K562 (cell line): ENCODE measurements at regions not wholly inside any gene's neighbourhood (a gene's known extent, or its start where the extent isn't known, plus 50 kb on each side); places are given as distances from the start of the nearest gene placed in this dataset.
A peak's percentile ranks its signal among the peaks of the same experiment; 100 is the strongest.

Source experiments
- ATAC-seq: fragments of 200-7000 bp; cut with Tn5 transposase; 3 replicates; pipeline ENCODE4 v1.9.1; 2020; ENCODE audit warnings: moderate library complexity
- BruUV-seq: library from RNA; stranded (reverse); fragments of 400-500 nt; replicated peaks from 2 replicates; lab custom pipeline; 2021; lab: Mats Ljungman, UMichigan
- CTCF ChIA-PET: fragments of 300-600 bp; formaldehyde crosslinking; extraction: SDS; loops from one replicate; lab custom pipeline; 2021; ENCODE audit warnings: low intra/inter-chr PET ratio; lab: Yijun Ruan, JAX
- POLR2A ChIA-PET: fragments of 300-600, 350-650 bp; sonication (Branson Sonifier 250); formaldehyde crosslinking; extraction: SDS; loops from one replicate; lab custom pipeline; 2021; ENCODE audit warnings: antibody characterized with exemption, inconsistent platforms; lab: Yijun Ruan, JAX
- DNase-seq, 4 experiments: peaks; one replicate each; pipeline versions ENCODE4 v3.0.0 to v3.0.0-alpha.2; 2011 to 2018; ENCODE audit warnings: low spot score in 3 of 4, mixed read lengths in 3 of 4; ENCODE audit errors: extremely low read depth in 1 of 4
- FAIRE-seq: peaks from 2 replicates; lab custom pipeline; 2011; peaks lifted over from hg19 to GRCh38; lab: Jason Lieb, UNC
- H2AFZ ChIP-seq: 2 replicates; pipeline ENCODE4 v1.6.0; 2011; ENCODE audit warnings: low read depth, low read length, control low read depth, inconsistent platforms
- H3K27ac ChIP-seq: fragments of 200-600 bp; 3 replicates; pipeline ENCODE4 v1.8.0; 2011; ENCODE audit warnings: low read depth, mild to moderate bottlenecking, control low read depth, inconsistent platforms, low read length, moderate library complexity, mixed read lengths; ENCODE audit errors: extremely low read depth
- H3K27me3 ChIP-seq, 2 experiments: fragments of 300-600 bp in 1 of 2; 2 replicates in 1 of 2; 3 replicates in 1 of 2; pipeline versions ENCODE4 v1.6.0 to v1.8.0; 2011; ENCODE audit warnings: inconsistent platforms in 2 of 2, low read length in 2 of 2, mild to moderate bottlenecking in 1 of 2, mixed read lengths in 1 of 2, moderate library complexity in 1 of 2; ENCODE audit not compliant: control insufficient read depth in 2 of 2, insufficient read depth in 2 of 2
- H3K36me3 ChIP-seq: fragments of 300-600 bp; 3 replicates; pipeline ENCODE4 v1.8.0; 2011; ENCODE audit warnings: mild to moderate bottlenecking, low read length, inconsistent platforms; ENCODE audit not compliant: control insufficient read depth, insufficient read depth
- H3K4me1 ChIP-seq, 2 experiments: fragments of 200-600 bp in 1 of 2; replicated peaks in 1 of 2; 2 replicates in 1 of 2; 3 replicates in 1 of 2; pipeline versions ENCODE4 v1.5.1 to v1.8.0; 2011; ENCODE audit warnings: inconsistent platforms in 2 of 2, low read length in 2 of 2, mild to moderate bottlenecking in 1 of 2, mixed read lengths in 1 of 2, moderate library complexity in 1 of 2; ENCODE audit not compliant: control insufficient read depth in 2 of 2, insufficient read depth in 2 of 2
- H3K4me2 ChIP-seq: 2 replicates; pipeline ENCODE4 v1.6.1; 2011; ENCODE audit warnings: low read length, control low read depth, inconsistent platforms, mixed read lengths; ENCODE audit not compliant: insufficient read depth
- H3K4me3 ChIP-seq: fragments of 200-600 bp; sonication (generic), shearing (Covaris generic); 2 replicates; pipeline ENCODE4 v1.5.1; 2016; ENCODE audit warnings: control low read depth, inconsistent platforms
- H3K79me2 ChIP-seq: fragments of 200-600 bp; 3 replicates; pipeline ENCODE4 v1.8.0; 2011; ENCODE audit warnings: low read length, inconsistent platforms; ENCODE audit not compliant: control insufficient read depth, insufficient read depth
- H3K9ac ChIP-seq, 2 experiments: 2 replicates each; pipeline versions ENCODE4 v1.6.0 to v1.6.1; 2011; ENCODE audit warnings: low read depth in 2 of 2, low read length in 2 of 2, control low read depth in 1 of 2, inconsistent platforms in 1 of 2, mild to moderate bottlenecking in 1 of 2, mixed read lengths in 1 of 2; ENCODE audit not compliant: insufficient read depth in 1 of 2
- H3K9me1 ChIP-seq: one replicate; pipeline ENCODE4 v1.6.0; 2011; ENCODE audit warnings: inconsistent platforms, mild to moderate bottlenecking, low read length, moderate library complexity; ENCODE audit not compliant: control insufficient read depth, insufficient read depth
- H3K9me3 ChIP-seq: replicated peaks from 2 replicates; pipeline ENCODE4 v1.5.1; 2011; ENCODE audit warnings: low read depth, low read length, inconsistent platforms; ENCODE audit not compliant: control insufficient read depth, insufficient read depth
- H4K20me1 ChIP-seq: replicated peaks from 2 replicates; pipeline ENCODE4 v1.6.1; 2011; ENCODE audit warnings: low read length, inconsistent platforms, mixed read lengths; ENCODE audit not compliant: control insufficient read depth, insufficient read depth
- MAFF ChIP-seq: IDR thresholded peaks from 2 replicates; pipeline ENCODE4 v1.6.1; 2012; ENCODE audit warnings: low read length, improper control_type of control experiment
- MAFK ChIP-seq: IDR thresholded peaks from 2 replicates; pipeline ENCODE4 v1.6.1; 2011; ENCODE audit warnings: low read length, improper control_type of control experiment
- XRCC3 ChIP-seq: fragments of 450-650 bp; IDR thresholded peaks from 2 replicates; pipeline ENCODE4 v1.6.1; 2017; ENCODE audit warnings: mild to moderate bottlenecking, moderate library complexity
- ZNF316 ChIP-seq: fragments of 450-650 bp; IDR thresholded peaks from 2 replicates; pipeline ENCODE4 v1.6.1; 2016
- WGBS: fragments of 100-300 bp; shearing (Covaris generic); methylation state at CpG from one replicate; pipeline ENCODE4 v1.1.6; 2016; ENCODE audit warnings: low coverage, mixed read lengths; ENCODE audit not compliant: insufficient coverage; ENCODE audit errors: missing lambda C conversion rate; 5-methylcytosine and 5-hydroxymethylcytosine counted together
- in situ Hi-C: fragments of 300-500 bp; cut with MboI; formaldehyde crosslinking; loops from 4 replicates; pipeline ENCODE4 v1.15.0; 2018; ENCODE audit warnings: inconsistent platforms, mixed read lengths
- intact Hi-C: fragments of 100-400 bp; cut with micrococcal nuclease; formaldehyde crosslinking; loops from 2 replicates; pipeline ENCODE4 v1.14.2; 2022
- TF ChIP-seq, protein P1 (sequence below): fragments of 150-350 bp; conservative IDR thresholded peaks from 2 replicates; pipeline ENCODE4 v1.6.1; 2014; ENCODE audit warnings: low read length
- TF ChIP-seq, protein P2 (sequence below): sonication (generic); formaldehyde crosslinking; IDR thresholded peaks from 2 replicates; pipeline ENCODE4 v1.8.0; 2023; ENCODE audit warnings: mild to moderate bottlenecking, missing genetic modification reagents

- BruUV-seq, result no TSS peak
- no peak overlapping the region for H3K9ac ChIP-seq
- H3K4me2 ChIP-seq, result no peak overlapping the region
- TF ChIP-seq MAFK, result peak; percentile 56; the same call in 1 of the 2 replicates
- TF ChIP-seq, protein P1, sequence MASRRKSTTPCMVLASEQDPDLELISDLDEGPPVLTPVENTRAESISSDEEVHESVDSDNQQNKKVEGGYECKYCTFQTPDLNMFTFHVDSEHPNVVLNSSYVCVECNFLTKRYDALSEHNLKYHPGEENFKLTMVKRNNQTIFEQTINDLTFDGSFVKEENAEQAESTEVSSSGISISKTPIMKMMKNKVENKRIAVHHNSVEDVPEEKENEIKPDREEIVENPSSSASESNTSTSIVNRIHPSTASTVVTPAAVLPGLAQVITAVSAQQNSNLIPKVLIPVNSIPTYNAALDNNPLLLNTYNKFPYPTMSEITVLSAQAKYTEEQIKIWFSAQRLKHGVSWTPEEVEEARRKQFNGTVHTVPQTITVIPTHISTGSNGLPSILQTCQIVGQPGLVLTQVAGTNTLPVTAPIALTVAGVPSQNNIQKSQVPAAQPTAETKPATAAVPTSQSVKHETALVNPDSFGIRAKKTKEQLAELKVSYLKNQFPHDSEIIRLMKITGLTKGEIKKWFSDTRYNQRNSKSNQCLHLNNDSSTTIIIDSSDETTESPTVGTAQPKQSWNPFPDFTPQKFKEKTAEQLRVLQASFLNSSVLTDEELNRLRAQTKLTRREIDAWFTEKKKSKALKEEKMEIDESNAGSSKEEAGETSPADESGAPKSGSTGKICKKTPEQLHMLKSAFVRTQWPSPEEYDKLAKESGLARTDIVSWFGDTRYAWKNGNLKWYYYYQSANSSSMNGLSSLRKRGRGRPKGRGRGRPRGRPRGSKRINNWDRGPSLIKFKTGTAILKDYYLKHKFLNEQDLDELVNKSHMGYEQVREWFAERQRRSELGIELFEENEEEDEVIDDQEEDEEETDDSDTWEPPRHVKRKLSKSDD, result no peak
- TF ChIP-seq, protein P2, sequence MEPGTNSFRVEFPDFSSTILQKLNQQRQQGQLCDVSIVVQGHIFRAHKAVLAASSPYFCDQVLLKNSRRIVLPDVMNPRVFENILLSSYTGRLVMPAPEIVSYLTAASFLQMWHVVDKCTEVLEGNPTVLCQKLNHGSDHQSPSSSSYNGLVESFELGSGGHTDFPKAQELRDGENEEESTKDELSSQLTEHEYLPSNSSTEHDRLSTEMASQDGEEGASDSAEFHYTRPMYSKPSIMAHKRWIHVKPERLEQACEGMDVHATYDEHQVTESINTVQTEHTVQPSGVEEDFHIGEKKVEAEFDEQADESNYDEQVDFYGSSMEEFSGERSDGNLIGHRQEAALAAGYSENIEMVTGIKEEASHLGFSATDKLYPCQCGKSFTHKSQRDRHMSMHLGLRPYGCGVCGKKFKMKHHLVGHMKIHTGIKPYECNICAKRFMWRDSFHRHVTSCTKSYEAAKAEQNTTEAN (CRISPR knock-in tag), result no peak
- peak; percentile 24; the same call in 1 of the 2 replicates for TF ChIP-seq ZNF316
- TF ChIP-seq MAFF, result peak; percentile 59
- no peak for TF ChIP-seq XRCC3
- intact Hi-C loops (no loop called here), in situ Hi-C loops (no loop called here)
- CTCF ChIA-PET, result no interaction called here
- no peak overlapping the region for H2AFZ ChIP-seq
- H3K9me1 ChIP-seq, result no peaks in the 10 kb centered on the region
- H3K36me3 ChIP-seq, result no peaks in the 10 kb centered on the region
- no peaks in the 10 kb centered on the region for H3K4me1 ChIP-seq
- no peak for FAIRE-seq
- no peak overlapping the region for H3K4me3 ChIP-seq
- ATAC-seq, result no peak
- no peak overlapping the region for H3K27ac ChIP-seq
- no peaks in the 10 kb centered on the region for H3K9me3 ChIP-seq
- H4K20me1 ChIP-seq, result no peaks in the 10 kb centered on the region
- no peak for DNase-seq
- WGBS, result 0% methylated on average over 2 of the region's 2 CpGs
- POLR2A ChIA-PET, result no interaction called here
- no peaks in the 10 kb centered on the region for H3K27me3 ChIP-seq
- no peaks in the 10 kb centered on the region for H3K79me2 ChIP-seq
Observed at GRCh38 chr1:72757843-72758242, 475.5 kb upstream of the NEGR1 start.
